Activated CD8-positive, alpha-beta memory T cell treated with anti-CD3 and anti-CD28 coated beads for 36 hours (primary cell): ENCODE measurements at regions not wholly inside any gene's neighbourhood (a gene's known extent, or its start where the extent isn't known, plus 50 kb on each side); places are given as distances from the start of the nearest gene placed in this dataset.

Experiments used
- CTCF ChIA-PET: fragments of 350-600 bp; sonication (Branson Sonifier 250); formaldehyde crosslinking; loops from one replicate; lab custom pipeline; 2021; ENCODE audit warnings: antibody characterized with exemption; lab: Charles Lee
- POLR2A ChIA-PET: fragments of 350-600 bp; sonication (Branson Sonifier 250); formaldehyde crosslinking; loops from one replicate; lab custom pipeline; 2021; ENCODE audit warnings: antibody characterized with exemption; lab: Charles Lee

GRCh38 chr14:34227834-34228649 is 234.0 kb downstream of the SPTSSA start:
- POLR2A ChIA-PET, result no interaction called here
- CTCF ChIA-PET, result interaction anchor here (0.9 to 1.0 kb wide), 2 partner anchors 12 to 95 kb away, joined by 3 read pairs; no protein-coding TSS in a partner anchor

- ChIA-PET POLR2A (no interaction called here), CTCF (interaction anchor here (0.5 kb wide), 1 partner anchor 224 kb away, joined by 4 read pairs; no protein-coding TSS in a partner anchor)
Observed at GRCh38 chr14:34224221-34224620, 237.8 kb downstream of the SPTSSA start.

- POLR2A ChIA-PET, result no interaction called here
- CTCF ChIA-PET, result no interaction called here
Observed at GRCh38 chr14:34223373-34224148, 238.5 kb downstream of the SPTSSA start.

GRCh38 chr14:34222867-34223266 is 239.2 kb downstream of the SPTSSA start:
- ChIA-PET POLR2A (no interaction called here), CTCF (no interaction called here)

GRCh38 chr14:34222122-34222521 is 239.9 kb downstream of the SPTSSA start:
- POLR2A ChIA-PET, result interaction anchor here (0.7 kb wide), 1 partner anchor 20 kb away, joined by 8 read pairs; no protein-coding TSS in a partner anchor
- CTCF ChIA-PET, result no interaction called here

GRCh38 chr14:34220921-34221320 is 241.1 kb downstream of the SPTSSA start:
- ChIA-PET POLR2A (no interaction called here), CTCF (no interaction called here)

- CTCF ChIA-PET, result no interaction called here
- POLR2A ChIA-PET, result no interaction called here
Observed at GRCh38 chr14:34220378-34220706, 241.7 kb downstream of the SPTSSA start.

GRCh38 chr14:34219661-34220377 is 242.2 kb downstream of the SPTSSA start:
- CTCF ChIA-PET, result no interaction called here
- POLR2A ChIA-PET, result no interaction called here

- CTCF ChIA-PET, result no interaction called here
- POLR2A ChIA-PET, result no interaction called here
Observed at GRCh38 chr14:34218881-34219280, 243.2 kb downstream of the SPTSSA start.

- POLR2A ChIA-PET, result no interaction called here
- CTCF ChIA-PET, result no interaction called here
Observed at GRCh38 chr14:34214961-34215360, 247.1 kb downstream of the SPTSSA start.

GRCh38 chr14:34213332-34213731 is 248.7 kb downstream of the SPTSSA start:
- POLR2A ChIA-PET, result no interaction called here
- CTCF ChIA-PET, result no interaction called here

- ChIA-PET POLR2A (no interaction called here), CTCF (no interaction called here)
Observed at GRCh38 chr14:34212172-34212929, 249.7 kb downstream of the SPTSSA start.

- CTCF ChIA-PET, result no interaction called here
- POLR2A ChIA-PET, result no interaction called here
Observed at GRCh38 chr14:34211732-34212131, 250.3 kb downstream of the SPTSSA start.

- POLR2A ChIA-PET, result no interaction called here
- CTCF ChIA-PET, result no interaction called here
Observed at GRCh38 chr14:34208532-34208931, 253.5 kb downstream of the SPTSSA start.

GRCh38 chr14:34205799-34206198 is 254.9 kb upstream of the EGLN3 start:
- POLR2A ChIA-PET, result no interaction called here
- CTCF ChIA-PET, result no interaction called here

- ChIA-PET CTCF (no interaction called here), POLR2A (no interaction called here)
Observed at GRCh38 chr14:34204774-34205173, 253.9 kb upstream of the EGLN3 start.

GRCh38 chr14:34203251-34203722 is 252.4 kb upstream of the EGLN3 start:
- POLR2A ChIA-PET, result no interaction called here
- CTCF ChIA-PET, result no interaction called here

GRCh38 chr14:34201909-34202637 is 251.2 kb upstream of the EGLN3 start:
- ChIA-PET POLR2A (no interaction called here), CTCF (no interaction called here)

GRCh38 chr14:34199585-34199984 is 248.7 kb upstream of the EGLN3 start:
- ChIA-PET POLR2A (no interaction called here), CTCF (no interaction called here)
